Fibroblast of skin of back (primary cell): ENCODE measurements at regions not wholly inside any gene's neighbourhood (a gene's known extent, or its start where the extent isn't known, plus 50 kb on each side); places are given as distances from the start of the nearest gene placed in this dataset.

ENCODE experiments used
- DNase-seq: peaks from one replicate; pipeline ENCODE4 v3.0.0-alpha.2; 2013

DNA sequence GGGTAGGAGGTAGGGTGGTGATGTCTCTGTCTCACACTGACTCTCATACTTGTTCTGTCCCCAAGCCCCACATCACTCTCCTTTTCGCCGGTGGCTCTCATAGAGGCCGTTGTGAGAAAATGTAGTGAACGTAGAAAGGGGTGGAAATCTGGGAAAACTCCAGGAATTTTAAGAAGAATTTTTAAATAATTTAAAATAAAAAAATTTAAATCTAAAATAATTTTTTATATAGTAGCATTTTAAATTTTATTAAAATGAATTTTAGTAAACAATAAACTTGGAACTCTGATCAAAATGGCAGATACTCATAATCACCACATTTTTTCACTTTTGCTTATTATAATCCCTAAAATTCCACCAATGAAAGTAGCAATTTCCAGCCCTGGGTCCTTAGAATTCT lies 473.6 kb upstream of the ZFHX3 start:
- DNase-seq: no peak

DNA sequence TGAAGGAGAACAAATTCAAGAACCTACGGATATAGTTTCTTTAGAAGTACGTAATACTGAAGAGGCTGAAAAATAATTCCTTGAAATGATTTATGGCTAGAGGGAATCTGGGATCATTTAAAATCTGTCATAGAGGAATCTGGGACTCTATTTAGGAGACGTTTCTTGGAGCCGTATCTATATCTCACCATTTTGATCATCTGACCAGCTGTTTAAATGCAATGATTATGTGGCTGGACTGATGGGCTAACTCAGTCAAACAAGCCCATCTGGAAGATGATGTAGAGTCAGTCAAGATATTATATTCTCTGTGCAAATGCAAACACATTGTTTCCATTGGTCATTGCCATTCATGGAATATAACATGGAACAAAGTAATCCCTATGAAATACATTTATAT lies 467.7 kb upstream of the ZFHX3 start:
- no peak for DNase-seq

DNA sequence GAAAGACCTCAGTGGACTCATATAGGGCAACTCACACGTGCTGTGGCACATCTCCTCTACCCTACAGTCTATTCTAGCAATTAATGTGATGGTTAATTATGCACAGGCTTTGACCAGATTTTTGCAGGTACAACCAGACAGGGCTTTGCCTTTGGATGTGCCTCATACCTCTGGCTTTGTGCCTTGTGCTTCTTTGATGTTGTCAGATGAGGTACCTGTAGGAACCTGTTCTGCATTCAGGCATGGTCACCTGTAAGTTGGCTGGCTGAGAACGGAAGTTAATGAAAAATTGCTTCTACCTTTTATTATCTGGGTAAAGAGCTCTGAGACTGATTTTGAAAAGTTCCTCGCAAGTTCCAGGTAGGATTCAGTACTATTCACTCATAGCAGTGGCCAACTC lies 462.9 kb upstream of the ZFHX3 start:
- no peak for DNase-seq

DNA sequence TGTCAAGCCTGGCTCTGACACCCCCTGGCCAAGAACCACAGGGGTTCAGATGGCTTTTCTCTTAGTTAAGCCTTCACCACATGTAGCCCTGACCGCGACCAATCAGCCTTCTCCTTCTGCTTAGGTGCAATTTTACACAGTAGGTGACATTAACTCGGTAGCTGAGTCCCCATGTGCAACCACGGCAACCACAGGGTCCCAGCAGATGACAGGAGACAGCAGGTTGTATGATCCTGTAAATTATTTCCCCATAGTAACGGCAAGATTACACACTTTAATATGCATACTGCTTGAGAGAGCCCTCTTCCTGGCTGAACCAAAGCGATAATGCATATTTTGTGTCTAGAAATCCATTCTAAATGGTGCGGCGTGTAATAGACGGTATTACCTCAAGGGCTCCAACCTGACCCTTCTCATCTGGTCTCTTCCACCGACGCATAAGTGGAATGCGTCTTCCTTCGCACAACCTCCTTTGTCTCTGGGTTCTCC lies 458.7 kb upstream of the ZFHX3 start:
- no peak for DNase-seq

DNA sequence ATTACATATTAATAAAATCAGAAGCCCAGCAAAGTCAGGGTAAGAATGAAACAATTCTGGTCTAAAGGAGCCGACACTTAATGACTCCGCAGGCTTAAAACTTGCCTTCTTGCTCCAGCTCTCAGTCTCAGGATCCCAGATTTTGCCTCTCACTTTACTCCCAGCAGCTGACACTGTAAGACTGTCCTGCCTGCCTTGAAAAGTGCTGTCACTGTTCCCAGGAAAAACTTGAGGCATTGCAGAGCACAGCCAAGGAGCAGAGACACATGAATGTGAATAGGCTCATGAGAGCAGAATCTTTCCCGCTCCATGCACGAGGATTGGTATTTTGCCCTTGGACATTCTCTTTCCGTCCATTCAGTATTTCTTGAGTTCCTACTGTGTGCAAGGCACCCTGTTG lies 457.6 kb upstream of the ZFHX3 start:
- no peak for DNase-seq

DNA sequence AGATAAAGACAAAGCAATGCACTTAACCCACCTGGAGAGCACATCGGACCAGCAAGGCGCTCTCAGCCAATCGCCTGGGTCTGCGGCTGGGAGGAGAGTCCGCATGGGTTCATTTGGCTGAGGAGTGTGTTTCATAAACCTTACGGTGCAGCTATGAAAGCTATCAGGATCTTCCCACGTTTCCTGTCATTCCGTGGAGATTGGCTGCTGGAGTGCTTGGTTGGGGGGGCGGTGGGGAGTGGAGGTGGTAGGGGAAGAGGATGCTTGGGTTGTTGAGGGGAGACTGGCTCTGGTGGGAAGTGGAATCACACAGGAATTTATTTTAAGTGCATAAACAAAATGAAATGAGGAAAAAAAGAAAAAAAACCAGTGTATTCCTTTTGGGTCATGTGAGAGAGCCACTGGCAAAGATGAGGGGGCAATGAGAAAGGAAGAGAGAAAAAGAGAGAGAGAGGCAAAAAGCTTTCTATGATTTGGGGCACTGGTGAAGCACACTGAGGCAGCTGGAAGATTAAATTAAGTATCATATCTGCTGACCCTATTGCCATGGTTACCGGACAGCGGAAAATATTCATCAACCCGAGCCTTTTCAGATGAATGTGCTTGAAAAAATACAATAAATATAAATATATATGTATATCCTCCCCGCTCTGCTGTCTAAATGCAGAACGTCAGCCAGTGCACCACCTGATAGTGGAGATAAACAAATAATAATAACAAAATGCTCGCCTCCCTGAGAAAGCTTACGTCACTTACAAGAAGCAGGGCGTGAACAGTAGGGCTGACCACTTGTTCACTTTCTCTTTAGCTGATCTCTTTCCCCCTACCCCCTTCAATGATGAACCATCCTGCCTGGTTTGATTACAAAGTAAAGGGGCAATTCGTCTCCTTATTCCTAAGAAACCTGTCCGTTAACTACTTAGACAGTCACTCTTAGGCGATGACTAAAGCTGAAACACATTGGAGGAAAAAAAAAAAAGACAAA lies 457.0 kb upstream of the ZFHX3 start:
- no peak for DNase-seq

DNA sequence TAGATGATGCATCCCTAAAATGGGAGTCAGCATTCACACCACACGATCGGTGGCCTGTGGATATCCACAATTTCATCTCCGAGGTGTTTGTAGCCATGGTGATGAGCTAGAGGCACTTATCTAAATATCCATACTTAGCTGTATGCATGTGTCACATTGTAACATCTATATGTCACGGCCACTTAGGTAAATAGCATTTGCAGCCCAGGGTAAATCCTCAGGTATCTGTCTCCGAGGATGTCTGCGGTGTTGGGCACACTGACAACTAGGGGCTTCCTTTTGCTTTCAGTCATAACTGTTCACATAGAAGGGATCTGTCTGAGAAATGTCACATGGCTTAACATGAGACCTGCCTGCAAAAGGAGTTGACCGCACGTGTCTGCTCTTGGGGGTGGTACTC lies 455.2 kb upstream of the ZFHX3 start:
- DNase-seq: no peak

DNA sequence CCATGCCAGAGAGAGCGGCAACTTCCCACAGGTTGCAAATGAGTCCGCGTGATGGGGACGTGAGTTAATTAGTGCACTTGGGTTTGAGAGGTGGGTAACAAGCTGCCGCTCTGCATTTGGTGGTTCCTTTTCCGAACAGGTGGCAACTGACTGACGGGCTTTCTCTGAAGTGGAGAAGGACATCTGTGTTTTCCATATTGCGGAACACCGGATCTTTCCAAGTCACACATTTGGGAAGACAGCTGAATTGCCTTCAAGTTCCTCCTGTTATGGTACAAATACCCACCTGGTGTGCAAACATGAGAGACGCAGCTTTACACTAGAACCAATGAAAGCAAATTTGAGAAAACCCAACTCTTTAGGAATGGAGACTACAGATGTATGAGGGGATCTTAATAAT lies 451.3 kb upstream of the ZFHX3 start:
- DNase-seq: no peak

DNA sequence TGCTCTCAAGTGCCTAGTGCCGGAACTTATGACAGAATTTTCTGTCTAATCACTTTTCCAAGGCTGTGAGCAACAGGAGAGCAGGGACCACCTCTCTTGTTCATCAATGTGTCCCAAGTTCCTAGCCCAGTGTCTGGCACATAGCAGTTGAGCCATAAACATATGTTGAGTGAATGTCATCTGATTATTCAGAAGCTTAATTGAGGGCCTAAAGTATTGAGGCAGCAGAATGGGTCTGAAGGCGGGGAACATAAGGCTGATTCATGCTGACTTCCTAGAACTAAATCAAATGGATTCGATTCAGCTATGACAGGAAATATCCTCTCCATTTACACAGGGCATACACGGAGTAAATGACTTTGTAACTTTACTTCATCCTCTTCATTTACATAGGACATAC lies 438.0 kb upstream of the ZFHX3 start:
- DNase-seq: no peak

DNA sequence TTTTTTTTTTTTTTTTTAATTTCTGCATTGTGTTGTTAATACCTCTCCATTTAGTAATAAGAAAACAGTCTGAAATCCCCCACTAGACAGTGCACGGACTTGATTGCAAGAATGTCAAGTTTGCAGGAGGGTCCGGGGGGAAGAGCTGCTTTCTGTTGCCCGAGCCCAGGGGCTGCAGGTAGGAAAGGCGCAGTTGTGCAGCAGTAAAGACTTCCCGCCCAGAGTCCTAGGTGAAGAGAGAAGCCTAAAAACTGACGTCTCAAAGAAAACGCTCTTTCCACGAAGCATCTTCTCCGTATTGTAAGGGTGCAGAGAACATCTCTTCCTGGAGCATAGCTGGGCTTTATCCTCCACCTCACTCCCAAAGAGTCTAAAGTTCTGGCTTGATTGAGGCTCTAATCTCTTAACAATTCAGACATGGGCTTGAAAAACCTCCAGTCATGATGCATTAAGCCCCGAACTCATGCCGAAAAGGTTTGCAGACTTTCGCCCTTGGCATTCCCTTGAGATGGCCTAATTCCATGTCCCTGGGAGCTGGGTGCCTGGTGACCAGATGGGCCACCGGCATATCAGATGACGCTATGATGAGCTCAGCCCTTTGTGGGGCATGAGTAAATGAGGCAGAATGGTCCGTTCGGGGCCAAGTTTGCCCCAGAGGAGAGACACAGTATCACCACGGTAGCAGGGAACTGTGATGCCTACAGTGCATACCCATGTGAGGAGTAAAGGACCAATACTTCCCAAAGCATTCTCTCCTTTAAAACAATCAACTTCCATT lies 436.2 kb upstream of the ZFHX3 start:
- peak; percentile 6 for DNase-seq

DNA sequence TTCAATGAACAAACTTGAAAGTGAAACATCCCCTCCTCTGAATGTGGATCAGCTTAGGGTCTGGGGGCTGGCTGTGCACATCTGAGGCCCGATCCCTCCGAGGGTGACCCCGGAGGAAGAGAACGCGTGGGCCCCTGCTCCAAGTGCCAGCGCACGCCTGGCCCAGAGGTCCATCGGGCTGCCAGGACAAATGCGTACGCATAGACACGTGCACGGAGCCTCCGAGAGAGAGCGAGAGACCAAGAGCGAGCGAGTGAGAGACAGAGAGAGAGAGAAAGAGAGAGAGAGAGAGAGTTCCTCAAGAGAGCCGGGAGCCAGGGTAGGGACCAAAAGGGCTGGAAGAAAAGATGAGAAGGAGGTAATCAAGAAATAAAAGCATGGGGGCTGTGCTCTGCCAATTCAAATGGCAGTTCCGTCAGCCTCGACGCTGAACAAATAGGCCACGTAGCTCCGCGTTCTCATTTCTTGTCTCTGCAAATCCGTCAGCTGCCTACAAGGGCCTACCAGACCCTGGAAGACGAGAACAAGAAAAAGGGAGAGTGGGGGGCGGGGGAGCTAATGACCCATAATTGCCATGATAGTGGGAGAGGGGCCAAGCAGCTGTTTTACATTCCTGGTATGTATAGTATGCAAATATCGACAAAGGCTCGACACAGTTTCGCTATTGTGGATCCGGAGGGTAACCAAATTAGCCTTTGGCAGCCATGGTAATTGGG lies 435.3 kb upstream of the ZFHX3 start:
- DNase-seq: no peak

DNA sequence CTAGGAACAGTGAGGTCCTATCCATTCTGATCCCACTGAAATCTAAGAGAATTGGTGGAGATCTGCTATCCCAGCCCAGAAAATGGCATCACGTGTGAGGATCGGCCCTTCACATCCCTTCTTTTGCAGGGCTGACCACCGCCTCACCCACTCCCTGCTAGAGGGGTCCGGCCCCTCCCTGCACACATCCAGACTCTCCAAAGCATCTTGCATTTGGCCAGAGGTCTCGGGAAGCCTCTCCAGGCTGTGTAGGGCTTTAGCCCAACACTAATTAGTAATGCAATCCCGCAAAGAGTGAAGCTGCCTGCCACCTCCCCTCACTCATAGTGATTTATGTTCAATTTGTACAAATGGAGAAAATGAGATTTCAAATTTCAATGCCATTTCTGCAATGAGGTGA lies 434.4 kb upstream of the ZFHX3 start:
- DNase-seq: no peak

DNA sequence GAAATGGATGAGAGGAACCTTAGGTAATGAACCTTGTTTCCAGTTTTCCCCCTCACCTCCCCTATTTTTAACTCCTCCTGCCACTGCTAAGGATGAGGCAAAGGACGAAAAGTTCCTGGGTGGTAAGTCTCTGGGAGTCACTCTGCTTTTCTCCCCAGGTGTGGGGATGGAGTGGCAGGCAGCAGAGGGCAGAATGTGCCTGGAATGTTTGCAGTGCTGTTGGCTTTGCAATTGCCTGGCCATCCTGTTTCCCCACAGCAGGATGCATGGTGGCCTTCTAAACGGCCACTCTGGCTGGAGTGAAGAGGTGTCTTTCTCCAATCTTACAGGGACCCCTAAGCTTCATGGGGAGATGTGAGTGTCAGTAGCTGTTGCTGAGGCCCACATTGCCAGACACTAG lies 432.5 kb upstream of the ZFHX3 start:
- no peak for DNase-seq

DNA sequence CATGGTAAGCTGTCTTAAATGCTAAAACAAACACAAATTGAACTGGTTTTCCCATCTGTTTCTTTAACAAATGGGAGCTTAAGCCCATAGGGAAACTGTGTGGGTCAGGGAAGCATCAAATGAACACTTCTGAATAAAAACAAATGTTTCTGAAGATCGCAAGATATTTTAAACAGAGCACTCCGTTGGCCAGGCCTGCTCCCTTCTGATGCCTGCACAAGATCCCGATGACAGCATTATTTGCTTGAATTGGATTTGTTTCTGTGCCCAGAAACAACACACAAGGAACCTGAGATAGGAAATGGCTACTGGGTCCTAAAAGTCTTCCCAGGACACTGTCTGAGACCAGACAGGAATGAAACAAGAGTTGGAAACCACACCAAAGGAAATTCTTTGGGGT lies 425.8 kb upstream of the ZFHX3 start:
- DNase-seq: no peak

DNA sequence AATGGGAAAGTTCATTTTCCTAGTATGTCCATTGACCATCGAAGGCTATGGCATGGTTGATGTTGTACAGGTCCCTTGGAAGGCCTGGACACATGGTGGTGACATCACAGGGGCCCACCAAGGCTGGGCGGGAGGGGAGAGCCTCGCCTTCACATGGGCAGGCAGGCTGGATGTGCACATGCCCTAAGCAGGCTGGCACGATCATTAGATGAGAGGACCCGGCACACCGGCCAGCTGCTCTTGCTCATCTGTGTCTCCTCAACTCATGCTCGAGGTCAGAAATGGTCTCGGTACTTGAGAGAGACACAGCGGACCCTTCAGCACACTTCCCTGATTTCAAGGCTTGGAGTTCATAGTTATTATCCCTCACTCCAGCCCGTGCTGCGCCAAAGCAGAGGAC lies 416.9 kb upstream of the ZFHX3 start:
- DNase-seq: no peak

DNA sequence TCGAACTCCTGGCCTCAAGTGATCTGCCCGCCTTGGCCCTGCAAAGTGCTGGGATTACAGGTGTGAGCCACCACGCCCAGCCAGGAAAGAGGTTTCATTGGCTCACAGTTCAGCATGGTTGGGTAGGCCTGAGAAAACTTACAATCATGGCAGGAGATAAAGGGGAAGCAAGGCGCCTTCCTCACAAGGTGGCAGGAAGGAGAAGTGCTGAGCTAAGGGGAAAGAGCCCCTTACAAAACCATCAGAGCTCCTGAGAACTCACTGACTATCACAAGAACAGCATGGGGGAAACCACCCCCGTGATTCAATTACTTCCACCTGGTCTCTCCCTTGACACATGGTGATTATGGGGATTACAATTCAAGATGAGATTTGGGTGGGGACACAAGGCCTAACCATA lies 411.7 kb upstream of the ZFHX3 start:
- DNase-seq: no peak

DNA sequence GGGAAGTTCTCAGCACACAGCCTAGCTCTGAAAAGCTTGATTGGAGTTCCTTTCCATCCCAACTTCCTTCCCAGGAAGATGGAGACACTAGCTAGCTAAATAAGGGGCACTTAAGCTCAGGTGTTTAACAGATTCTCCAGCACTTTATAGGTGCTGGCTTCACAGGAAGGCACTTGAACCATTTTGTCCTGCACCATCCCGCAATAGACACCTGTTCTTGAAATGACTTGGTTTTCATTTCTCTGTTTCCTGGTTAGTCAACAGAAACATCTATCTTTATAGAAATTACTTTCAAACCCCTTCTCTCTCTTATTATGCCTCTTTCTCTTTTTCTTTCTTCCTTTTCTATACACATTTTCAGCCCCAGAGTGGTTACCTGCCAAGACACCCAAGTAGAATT lies 409.9 kb upstream of the ZFHX3 start:
- no peak for DNase-seq

DNA sequence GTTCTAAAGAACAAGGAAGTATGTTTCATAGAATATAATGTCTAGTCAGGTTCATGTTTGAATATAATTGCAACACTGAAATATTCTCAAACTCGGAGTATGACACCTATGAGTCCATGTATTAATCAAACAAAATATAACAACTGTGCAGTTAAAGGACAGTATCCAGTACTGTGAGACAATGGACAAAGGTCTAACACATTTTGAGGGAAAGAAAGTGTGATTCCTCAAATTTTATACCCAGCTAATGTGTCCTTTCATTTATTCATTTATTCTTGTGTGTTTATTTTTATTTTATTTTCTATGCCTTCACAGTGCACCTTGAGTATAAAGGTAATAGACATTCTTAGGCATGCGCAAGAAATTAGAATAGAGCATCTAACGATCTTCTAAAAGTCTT lies 401.0 kb upstream of the ZFHX3 start:
- no peak for DNase-seq

DNA sequence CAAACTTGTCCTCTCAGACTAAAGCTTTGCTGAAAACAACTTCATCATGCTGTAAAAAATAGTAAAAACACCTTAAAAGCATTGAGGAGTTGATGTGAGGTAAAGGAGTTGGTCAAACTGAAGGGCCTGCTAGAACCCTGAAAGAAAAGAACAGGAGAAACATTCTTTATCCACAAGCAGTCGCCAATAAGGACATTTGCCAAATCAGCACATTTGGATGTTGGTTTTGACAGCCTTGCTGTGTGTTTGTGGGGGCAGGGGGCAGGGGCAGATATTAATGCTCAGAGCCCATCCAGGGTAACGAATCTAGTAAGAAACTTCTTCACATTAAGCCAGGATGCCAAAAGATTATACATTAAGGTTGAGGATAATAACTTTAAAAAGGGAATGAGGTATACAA lies 399.9 kb upstream of the ZFHX3 start:
- no peak for DNase-seq

DNA sequence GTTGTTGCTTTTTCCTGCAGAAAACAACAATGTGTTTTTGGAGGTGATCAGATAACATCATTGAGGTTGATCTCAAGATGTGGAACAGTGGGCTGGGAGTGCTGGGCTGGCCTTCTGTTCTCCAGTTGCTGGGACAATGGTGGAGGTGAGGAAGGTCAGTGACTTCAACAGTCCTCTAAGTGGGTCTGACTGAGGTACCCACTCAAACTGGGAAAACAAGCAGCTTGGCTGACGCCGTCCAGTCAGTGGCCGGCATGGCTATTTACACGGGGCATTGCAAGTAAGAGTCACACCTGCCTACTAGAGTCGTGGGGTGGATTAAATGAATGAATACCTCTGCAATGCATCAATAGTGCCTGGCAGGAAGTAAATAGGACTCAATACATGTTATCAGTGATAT lies 386.7 kb upstream of the ZFHX3 start:
- no peak for DNase-seq

DNA sequence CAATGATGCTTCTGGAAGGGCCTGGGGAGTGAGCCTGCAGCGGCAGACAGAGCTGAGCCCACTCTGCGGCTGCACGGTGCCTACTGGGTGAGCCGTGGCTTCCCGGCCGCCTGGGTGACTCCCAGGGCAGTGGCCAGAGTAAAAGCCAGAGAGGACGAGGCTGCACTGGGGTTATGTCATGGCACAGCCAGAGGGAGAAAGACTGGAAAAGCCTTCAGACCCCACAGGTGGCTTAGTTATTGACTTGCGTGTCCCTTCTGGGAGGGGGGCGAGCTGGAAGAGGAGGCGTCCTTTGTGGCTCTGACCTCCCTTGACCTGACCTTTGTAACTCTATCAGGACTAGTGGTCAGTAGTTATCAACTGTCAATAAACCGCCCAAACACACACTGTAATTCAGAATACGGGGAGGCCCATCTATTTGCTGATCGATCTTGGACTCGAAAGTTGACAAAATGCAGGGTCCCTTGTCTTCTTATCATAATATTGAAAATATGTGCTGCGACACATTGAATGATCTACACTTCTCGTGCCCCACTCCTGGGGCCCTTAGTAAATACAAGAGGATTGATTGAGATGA lies 385.9 kb upstream of the ZFHX3 start:
- DNase-seq: no peak

DNA sequence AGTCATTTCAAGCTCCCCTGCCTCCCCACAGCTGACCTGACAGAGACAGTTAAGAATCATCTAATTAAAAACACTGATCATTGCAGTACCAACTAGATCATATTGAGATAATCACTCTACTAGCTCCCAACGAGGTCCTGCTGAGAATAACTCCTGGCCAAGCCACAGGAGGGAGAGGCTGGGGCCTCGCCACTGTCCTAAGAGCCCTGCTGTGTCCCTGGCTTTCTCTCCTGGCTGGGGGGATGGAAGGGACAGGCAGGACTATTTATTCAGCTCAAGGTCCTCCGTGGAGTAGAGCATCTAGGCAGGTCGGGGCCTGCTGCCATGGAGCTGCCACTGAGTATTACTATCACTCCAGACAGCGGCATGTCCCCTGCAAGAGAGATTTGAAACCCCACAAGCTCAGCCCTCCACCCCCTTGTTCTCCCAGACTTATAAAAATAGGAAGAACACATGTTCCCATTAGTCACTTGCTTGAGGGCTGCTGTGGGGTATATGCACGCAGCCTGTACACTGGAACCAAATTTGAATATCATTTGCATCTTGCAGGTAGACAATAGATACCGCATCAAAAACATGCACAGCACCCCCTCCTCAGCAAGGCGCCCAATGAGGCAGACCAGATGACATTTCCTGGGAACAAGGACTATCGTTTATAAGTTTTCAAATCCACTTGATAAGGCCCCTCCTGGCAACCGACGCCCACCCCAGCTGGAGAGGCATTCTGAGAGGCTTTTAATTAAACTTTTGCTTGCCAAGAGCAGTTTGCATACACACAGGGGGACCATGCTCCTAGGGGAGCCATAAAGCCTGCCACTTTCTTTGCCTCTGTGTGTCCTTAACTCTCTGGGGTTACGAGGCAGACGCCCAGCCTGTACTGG lies 385.2 kb upstream of the ZFHX3 start:
- DNase-seq: no peak
